ENCODE measurements at regions not wholly inside any gene's neighbourhood (a gene's known extent, or its start where the extent isn't known, plus 50 kb on each side); places are given as distances from the start of the nearest gene placed in this dataset.

DNA sequence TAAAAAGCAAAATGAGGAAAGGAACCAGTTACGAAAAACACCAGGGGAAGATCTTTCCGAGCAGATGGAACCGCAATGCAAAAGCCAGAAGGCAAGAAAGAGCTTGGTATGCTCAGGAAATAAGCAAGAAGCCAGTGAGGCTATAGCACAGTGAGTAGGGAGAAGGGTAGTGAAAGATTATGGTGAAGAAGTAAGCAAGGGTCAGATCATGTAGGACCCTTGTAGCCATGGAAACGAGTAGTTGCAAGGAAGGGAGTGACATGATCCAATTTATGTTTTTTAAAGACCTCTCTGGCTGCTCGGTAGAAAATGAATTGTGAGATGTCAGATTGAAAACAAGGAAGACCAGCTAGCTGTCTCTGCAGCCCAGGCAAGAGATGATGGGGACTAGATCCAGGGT is 143.3 kb downstream of the USP31 start:
- ATAC-seq (ENCODE audit: low read depth) (no peak), DNase-seq (no peak)
- no peaks in the 10 kb centered on the region for H4K20me1 ChIP-seq (ENCODE audit: control insufficient read depth, insufficient read depth, low read length, poor library complexity, severe bottlenecking)
- ChIA-PET POLR2A (no interaction called here), CTCF (no interaction called here)
- Mint-ChIP-seq H3K9me3 (ENCODE audit: insufficient read depth) (peaks cover 3% of the 10 kb centered on the region), H3K4me3 (no peak overlapping the region), H3K4me1 (no peaks in the 10 kb centered on the region), H3K27ac (no peak overlapping the region), H3K27me3 (peaks cover 46% of the 10 kb centered on the region)
- H3K4me3 ChIP-seq (ENCODE audit: control extremely low read depth in 1 of 5, extremely low read depth in 1 of 5, insufficient read depth in 1 of 5, low read depth in 2 of 5, low read length in 4 of 5), result no peak overlapping the region
- H3K27ac ChIP-seq (ENCODE audit: low read length in 2 of 2), result no peak overlapping the region
- H3K79me2 ChIP-seq (ENCODE audit: control insufficient read depth, insufficient read depth, low read length), result no peaks in the 10 kb centered on the region
- no peak overlapping the region for H3K4me2 ChIP-seq (replicated peaks; ENCODE audit: low read depth, low read length, poor library complexity, severe bottlenecking)
- H3K36me3 ChIP-seq (replicated peaks in 1 of 2; ENCODE audit: control extremely low read depth in 1 of 2, control insufficient read depth in 1 of 2, extremely low read depth in 1 of 2, insufficient read depth in 2 of 2, low read length in 1 of 2), result no peaks in the 10 kb centered on the region
- no peak overlapping the region for H3K9ac ChIP-seq (ENCODE audit: low read length)
- H3K9me3 ChIP-seq (ENCODE audit: control extremely low read depth in 1 of 3, control insufficient read depth in 2 of 3, insufficient read depth in 1 of 3, low read length in 2 of 3), result no peaks in the 10 kb centered on the region
- H3K4me1 ChIP-seq (ENCODE audit: control insufficient read depth in 2 of 2, insufficient read depth in 2 of 2, low read length in 2 of 2), result no peaks in the 10 kb centered on the region
- H3K27me3 ChIP-seq (replicated peaks in 1 of 4; ENCODE audit: control extremely low read depth in 1 of 4, control insufficient read depth in 3 of 4, insufficient read depth in 4 of 4, low read length in 3 of 4), result peaks cover 0 to 9% (median 0%) of the 10 kb centered on the region in 4 experiments
- intact Hi-C loops (cut with micrococcal nuclease), result no loop called here
- 84% methylated on average over 5 of the region's 5 CpGs for WGBS (ENCODE audit: insufficient coverage)
- TF ChIP-seq, protein P1, sequence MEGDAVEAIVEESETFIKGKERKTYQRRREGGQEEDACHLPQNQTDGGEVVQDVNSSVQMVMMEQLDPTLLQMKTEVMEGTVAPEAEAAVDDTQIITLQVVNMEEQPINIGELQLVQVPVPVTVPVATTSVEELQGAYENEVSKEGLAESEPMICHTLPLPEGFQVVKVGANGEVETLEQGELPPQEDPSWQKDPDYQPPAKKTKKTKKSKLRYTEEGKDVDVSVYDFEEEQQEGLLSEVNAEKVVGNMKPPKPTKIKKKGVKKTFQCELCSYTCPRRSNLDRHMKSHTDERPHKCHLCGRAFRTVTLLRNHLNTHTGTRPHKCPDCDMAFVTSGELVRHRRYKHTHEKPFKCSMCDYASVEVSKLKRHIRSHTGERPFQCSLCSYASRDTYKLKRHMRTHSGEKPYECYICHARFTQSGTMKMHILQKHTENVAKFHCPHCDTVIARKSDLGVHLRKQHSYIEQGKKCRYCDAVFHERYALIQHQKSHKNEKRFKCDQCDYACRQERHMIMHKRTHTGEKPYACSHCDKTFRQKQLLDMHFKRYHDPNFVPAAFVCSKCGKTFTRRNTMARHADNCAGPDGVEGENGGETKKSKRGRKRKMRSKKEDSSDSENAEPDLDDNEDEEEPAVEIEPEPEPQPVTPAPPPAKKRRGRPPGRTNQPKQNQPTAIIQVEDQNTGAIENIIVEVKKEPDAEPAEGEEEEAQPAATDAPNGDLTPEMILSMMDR (IDR thresholded peaks at IDR 0.05), result no peak
- TF ChIP-seq EZH2 (IDR thresholded peaks at IDR 0.05; ENCODE audit: borderline replicate concordance, insufficient read depth, low read depth, low read length, poor library complexity, severe bottlenecking), result no peak
- no peak overlapping the region for H2AFZ ChIP-seq (ENCODE audit: insufficient read depth, low read depth, low read length, poor library complexity, severe bottlenecking)

DNA sequence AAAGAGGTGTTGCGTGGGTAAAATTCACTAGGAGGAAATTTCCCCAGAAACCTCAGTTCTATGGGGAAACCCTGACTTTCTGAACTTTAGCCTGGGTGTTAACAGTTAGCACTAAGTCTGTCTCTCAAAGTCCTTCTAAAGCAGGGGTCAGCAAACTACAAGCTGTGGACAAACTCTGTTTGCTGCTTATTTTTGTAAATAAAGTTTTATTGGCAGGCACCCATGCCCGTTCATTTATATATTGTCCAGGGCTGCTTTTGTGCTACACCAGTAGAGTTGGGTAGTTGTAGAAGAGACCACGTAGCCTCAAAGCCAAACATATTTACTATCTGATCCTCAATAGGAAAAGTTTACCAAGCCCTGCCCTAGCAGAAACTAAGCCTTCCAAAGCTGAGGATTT is 159.7 kb downstream of the USP31 start:
- Histone ChIP-seq H3K27ac (ENCODE audit: low read length in 2 of 2) (no peak overlapping the region), H3K4me3 (ENCODE audit: control extremely low read depth in 1 of 5, extremely low read depth in 1 of 5, insufficient read depth in 1 of 5, low read depth in 2 of 5, low read length in 4 of 5) (no peak overlapping the region), H3K27me3 (replicated peaks in 1 of 4; ENCODE audit: control extremely low read depth in 1 of 4, control insufficient read depth in 3 of 4, insufficient read depth in 4 of 4, low read length in 3 of 4) (peaks cover 0 to 3% (median 0%) of the 10 kb centered on the region in 4 experiments), H2AFZ (ENCODE audit: insufficient read depth, low read depth, low read length, poor library complexity, severe bottlenecking) (no peak overlapping the region), H4K20me1 (ENCODE audit: control insufficient read depth, insufficient read depth, low read length, poor library complexity, severe bottlenecking) (no peaks in the 10 kb centered on the region), H3K9ac (ENCODE audit: low read length) (no peak overlapping the region), H3K9me3 (ENCODE audit: control extremely low read depth in 1 of 3, control insufficient read depth in 2 of 3, insufficient read depth in 1 of 3, low read length in 2 of 3) (peaks cover 1 to 5% (median 4%) of the 10 kb centered on the region in 3 donors), H3K4me1 (ENCODE audit: control insufficient read depth in 2 of 2, insufficient read depth in 2 of 2, low read length in 2 of 2) (no peaks in the 10 kb centered on the region), H3K36me3 (replicated peaks in 1 of 2; ENCODE audit: control extremely low read depth in 1 of 2, control insufficient read depth in 1 of 2, extremely low read depth in 1 of 2, insufficient read depth in 2 of 2, low read length in 1 of 2) (no peaks in the 10 kb centered on the region), H3K4me2 (replicated peaks; ENCODE audit: low read depth, low read length, poor library complexity, severe bottlenecking) (no peak overlapping the region), H3K79me2 (ENCODE audit: control insufficient read depth, insufficient read depth, low read length) (no peaks in the 10 kb centered on the region)
- 73% methylated on average over 2 of the region's 3 CpGs for WGBS (ENCODE audit: insufficient coverage)
- ATAC-seq (ENCODE audit: low read depth) (no peak), DNase-seq (no peak)
- ChIA-PET POLR2A (no interaction called here), CTCF (no interaction called here)
- H3K9me3 Mint-ChIP-seq (ENCODE audit: insufficient read depth), result peaks cover 5% of the 10 kb centered on the region
- intact Hi-C loops (cut with micrococcal nuclease), result no loop called here
- no peak overlapping the region for H3K4me3 Mint-ChIP-seq
- peaks cover 6% of the 10 kb centered on the region for H3K4me1 Mint-ChIP-seq
- TF ChIP-seq, protein P1 (IDR thresholded peaks at IDR 0.05), result no peak
- TF ChIP-seq EZH2 (IDR thresholded peaks at IDR 0.05; ENCODE audit: borderline replicate concordance, insufficient read depth, low read depth, low read length, poor library complexity, severe bottlenecking), result no peak
- H3K27me3 Mint-ChIP-seq, result peaks cover 43% of the 10 kb centered on the region
- H3K27ac Mint-ChIP-seq, result no peak overlapping the region
